WTC11 (cell line): ENCODE measurements at regions not wholly inside any gene's neighbourhood (a gene's known extent, or its start where the extent isn't known, plus 50 kb on each side); places are given as distances from the start of the nearest gene placed in this dataset.

ENCODE experiments used
- ATAC-seq: fragments of 200-7000 bp; cut with Tn5 transposase; 2 replicates; pipeline ENCODE4 v1.10.0; 2021; ENCODE audit warnings: mild to moderate bottlenecking, moderate library complexity
- CTCF ChIA-PET: fragments of 300-600 bp; sonication (Branson Sonifier 250); formaldehyde crosslinking; loops from one replicate; lab custom pipeline; 2021; ENCODE audit warnings: antibody characterized with exemption; lab: Charles Lee
- POLR2A ChIA-PET: fragments of 350-600 bp; sonication (Branson Sonifier 250); formaldehyde crosslinking; loops from one replicate; lab custom pipeline; 2021; ENCODE audit warnings: antibody characterized with exemption; lab: Charles Lee
- DNase-seq: peaks from one replicate; pipeline ENCODE4 v3.0.0; 2021; ENCODE audit warnings: low spot score
- H3K27ac Mint-ChIP-seq: 2 replicates; pipeline ENCODE4 v1.8.0; 2021; ENCODE audit warnings: mixed read lengths
- H3K27me3 Mint-ChIP-seq: 2 replicates; pipeline ENCODE4 v1.8.0; 2021; ENCODE audit warnings: low read depth, mild to moderate bottlenecking, moderate library complexity, mixed read lengths
- H3K36me3 Mint-ChIP-seq: 2 replicates; pipeline ENCODE4 v1.8.0; 2021; ENCODE audit warnings: mixed read lengths
- H3K4me1 Mint-ChIP-seq: 2 replicates; pipeline ENCODE4 v1.8.0; 2022; ENCODE audit warnings: mixed read lengths
- H3K4me3 Mint-ChIP-seq: 2 replicates; pipeline ENCODE4 v1.8.0; 2021; ENCODE audit warnings: mild to moderate bottlenecking, moderate library complexity, mixed read lengths
- H3K9me3 Mint-ChIP-seq: 2 replicates; pipeline ENCODE4 v1.8.0; 2021; ENCODE audit warnings: mixed read lengths
- ETV6 ChIP-seq: sonication (generic); formaldehyde crosslinking; IDR thresholded peaks from 2 replicates; pipeline ENCODE4 v1.8.1; 2022; ENCODE audit warnings: mild to moderate bottlenecking, missing genetic modification reagents
- FOXJ3 ChIP-seq: sonication (generic); formaldehyde crosslinking; IDR thresholded peaks from 2 replicates; pipeline ENCODE4 v1.9.0; 2021; ENCODE audit warnings: missing genetic modification reagents, mild to moderate bottlenecking, borderline replicate concordance
- GABPB1 ChIP-seq: sonication (generic); formaldehyde crosslinking; IDR thresholded peaks from 2 replicates; pipeline ENCODE4 v1.8.1; 2023; ENCODE audit warnings: mild to moderate bottlenecking, missing genetic modification reagents
- GRHL2 ChIP-seq: fragments of 250-450 bp; sonication (Bioruptor Pico); IDR thresholded peaks from 2 replicates; pipeline ENCODE4 v1.8.0; 2022; ENCODE audit warnings: mild to moderate bottlenecking, moderate library complexity; ENCODE audit not compliant: insufficient replicate concordance, severe bottlenecking
- GTF2I ChIP-seq: fragments of 250-450 bp; sonication (Bioruptor Pico); conservative IDR thresholded peaks from 2 replicates; pipeline ENCODE4 v1.4.0; 2021; ENCODE audit warnings: mild to moderate bottlenecking
- HMGA2 ChIP-seq: fragments of 250-450 bp; sonication (Bioruptor Pico); IDR thresholded peaks from 2 replicates; pipeline ENCODE4 v1.4.0; 2021; ENCODE audit warnings: mild to moderate bottlenecking, moderate library complexity
- NFYB ChIP-seq: sonication (generic); formaldehyde crosslinking; conservative IDR thresholded peaks from 2 replicates; pipeline ENCODE4 v1.8.0; 2022; ENCODE audit warnings: low read depth, missing genetic modification reagents
- NR1H2 ChIP-seq: sonication (generic); formaldehyde crosslinking; IDR thresholded peaks from 2 replicates; pipeline ENCODE4 v1.9.0; 2021; ENCODE audit warnings: mild to moderate bottlenecking, moderate library complexity, missing genetic modification reagents
- PRRX2 ChIP-seq: fragments of 250-450 bp; sonication (Bioruptor Pico); IDR thresholded peaks from 2 replicates; pipeline ENCODE4 v1.8.0; 2021; ENCODE audit warnings: mild to moderate bottlenecking
- RELA ChIP-seq: sonication (generic); formaldehyde crosslinking; IDR thresholded peaks from 2 replicates; pipeline ENCODE4 v1.8.1; 2022; ENCODE audit warnings: missing genetic modification reagents, mild to moderate bottlenecking, borderline replicate concordance
- SMAD3 ChIP-seq: sonication (generic); formaldehyde crosslinking; IDR thresholded peaks from 2 replicates; pipeline ENCODE4 v1.8.0; 2022; ENCODE audit warnings: missing genetic modification reagents, mild to moderate bottlenecking, borderline replicate concordance
- ZNF219 ChIP-seq: sonication (generic); formaldehyde crosslinking; IDR thresholded peaks from 2 replicates; pipeline ENCODE4 v1.8.0; 2023; ENCODE audit warnings: missing genetic modification reagents, mild to moderate bottlenecking, borderline replicate concordance
- ZNF317 ChIP-seq: sonication (generic); formaldehyde crosslinking; IDR thresholded peaks from 2 replicates; pipeline ENCODE4 v1.8.1; 2023; ENCODE audit warnings: low read depth, mild to moderate bottlenecking, moderate library complexity, missing genetic modification reagents, borderline replicate concordance
- TF ChIP-seq, protein P1 (sequence below): fragments of 250-450 bp; sonication (Bioruptor Pico); IDR thresholded peaks from 2 replicates; pipeline ENCODE4 v1.9.0; 2021; ENCODE audit warnings: mild to moderate bottlenecking, borderline replicate concordance
- TF ChIP-seq, protein P2 (sequence below): sonication (generic); formaldehyde crosslinking; IDR thresholded peaks from 2 replicates; pipeline ENCODE4 v1.8.0; 2023; ENCODE audit warnings: mild to moderate bottlenecking, missing genetic modification reagents
- TF ChIP-seq, protein P3 (sequence below): sonication (generic); formaldehyde crosslinking; conservative IDR thresholded peaks from 2 replicates; pipeline ENCODE4 v1.8.1; 2023; ENCODE audit warnings: mild to moderate bottlenecking, low read depth, missing genetic modification reagents, moderate library complexity
- TF ChIP-seq, protein P4 (sequence below): sonication (generic); formaldehyde crosslinking; IDR thresholded peaks from 2 replicates; pipeline ENCODE4 v1.8.1; 2023; ENCODE audit warnings: mild to moderate bottlenecking, missing genetic modification reagents

DNA sequence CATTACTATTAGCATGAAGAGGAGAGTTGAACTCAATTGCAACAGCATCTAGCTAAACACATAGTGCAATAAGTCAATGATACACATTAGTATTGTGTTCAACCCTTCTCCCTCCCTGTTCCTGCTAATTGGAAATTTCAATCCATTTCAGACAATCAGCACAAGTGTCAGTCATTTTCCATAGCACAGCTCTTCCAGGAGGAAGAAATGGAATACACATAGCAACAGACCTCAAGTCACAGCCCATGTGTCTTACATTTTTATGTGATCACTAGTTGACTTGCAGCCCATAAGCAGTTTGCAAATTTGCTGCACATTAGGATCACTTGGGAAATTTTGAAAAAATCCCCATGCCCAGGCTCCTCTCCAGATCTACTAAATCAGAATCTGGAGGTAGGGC is 636.9 kb downstream of the TLE4 start:
- CTCF ChIA-PET = interaction anchor here (0.6 to 1.2 kb wide), 4 partner anchors 10 to 1168 kb away, joined by 3 to 4 read pairs (median 4); no protein-coding TSS in a partner anchor
- ATAC-seq = no peak
- no peak overlapping the region for H3K4me3 Mint-ChIP-seq

DNA sequence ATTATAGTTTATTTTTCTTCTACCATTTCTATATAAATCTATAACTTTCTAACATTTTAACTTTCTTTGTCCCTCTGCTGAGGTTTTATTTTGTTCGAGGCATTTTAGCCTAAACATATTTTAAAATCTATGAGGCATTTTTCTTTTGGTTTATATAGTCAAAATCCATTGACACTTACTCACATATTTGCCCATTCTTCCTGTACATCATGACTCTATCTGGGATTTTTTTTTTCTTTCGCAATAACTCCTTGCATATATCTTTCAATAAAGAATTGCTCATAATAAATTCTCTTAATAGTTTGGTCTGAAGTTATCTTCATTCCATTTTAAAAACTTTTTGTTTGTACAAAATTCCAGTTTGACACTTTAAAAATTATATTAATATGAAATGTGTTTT is 632.3 kb downstream of the TLE4 start:
- H3K9me3 Mint-ChIP-seq = no peaks in the 10 kb centered on the region
- TF ChIP-seq GABPB1 (CRISPR knock-in tag) (no peak), RELA (CRISPR knock-in tag) (no peak), GTF2I (CRISPR knock-in tag) (no peak)
- no peak overlapping the region for H3K27ac Mint-ChIP-seq
- H3K36me3 Mint-ChIP-seq = no peaks in the 10 kb centered on the region; the same call in 1 of the 2 replicates
- ChIA-PET CTCF (no interaction called here), POLR2A (no interaction called here)
- no peak overlapping the region for H3K4me3 Mint-ChIP-seq
- DNase-seq (no peak), ATAC-seq (no peak)
- no peaks in the 10 kb centered on the region for H3K4me1 Mint-ChIP-seq
- no peaks in the 10 kb centered on the region for H3K27me3 Mint-ChIP-seq

More for the DNA sequence above, 636.9 kb downstream of the TLE4 start:
- H3K9me3 Mint-ChIP-seq = peaks cover 24% of the 10 kb centered on the region
- H3K4me1 Mint-ChIP-seq = 0 out of 2 replicates have a peak, but pooled peaks cover 2% of the 10 kb centered on the region
- H3K27ac Mint-ChIP-seq = no peak overlapping the region
- H3K36me3 Mint-ChIP-seq = 0 out of 2 replicates have a peak, but pooled peaks cover 7% of the 10 kb centered on the region
- no peaks in the 10 kb centered on the region for H3K27me3 Mint-ChIP-seq
- DNase-seq = no peak
- TF ChIP-seq ZNF317 = no peak
- TF ChIP-seq, all 79 proteins: peak for 0
- POLR2A ChIA-PET = interaction anchor here (0.6 to 0.7 kb wide), 2 partner anchors 122 to 909 kb away, joined by 4 read pairs; no protein-coding TSS in a partner anchor

DNA sequence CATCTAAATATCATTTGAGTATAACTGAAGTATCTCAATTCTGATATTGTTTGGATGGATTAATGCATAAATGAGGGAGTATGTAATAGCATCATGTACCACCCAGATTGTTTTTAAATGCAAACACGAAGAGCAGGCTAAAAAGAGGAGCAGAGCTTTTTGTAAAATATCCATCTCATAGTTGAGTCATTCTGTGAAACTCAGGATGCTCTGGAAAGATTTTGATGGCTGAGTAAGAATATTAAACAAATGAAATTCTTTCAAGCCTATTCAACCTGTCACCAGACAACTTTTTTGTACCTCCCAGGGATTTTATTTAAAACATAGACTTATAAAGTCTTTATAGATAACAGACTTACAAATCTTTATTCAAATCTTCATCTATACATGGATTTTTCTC is 625.9 kb downstream of the TLE4 start:
- H3K4me3 Mint-ChIP-seq = no peak overlapping the region
- DNase-seq = no peak
- POLR2A ChIA-PET = interaction anchor here (0.7 kb wide), 1 partner anchor 12 kb away, joined by 3 read pairs; no protein-coding TSS in a partner anchor
- H3K9me3 Mint-ChIP-seq = no peaks in the 10 kb centered on the region
- TF ChIP-seq ETV6 (no peak), PRRX2 (CRISPR knock-in tag) (no peak), ZNF219 (CRISPR knock-in tag) (no peak)
- TF ChIP-seq, protein P1, sequence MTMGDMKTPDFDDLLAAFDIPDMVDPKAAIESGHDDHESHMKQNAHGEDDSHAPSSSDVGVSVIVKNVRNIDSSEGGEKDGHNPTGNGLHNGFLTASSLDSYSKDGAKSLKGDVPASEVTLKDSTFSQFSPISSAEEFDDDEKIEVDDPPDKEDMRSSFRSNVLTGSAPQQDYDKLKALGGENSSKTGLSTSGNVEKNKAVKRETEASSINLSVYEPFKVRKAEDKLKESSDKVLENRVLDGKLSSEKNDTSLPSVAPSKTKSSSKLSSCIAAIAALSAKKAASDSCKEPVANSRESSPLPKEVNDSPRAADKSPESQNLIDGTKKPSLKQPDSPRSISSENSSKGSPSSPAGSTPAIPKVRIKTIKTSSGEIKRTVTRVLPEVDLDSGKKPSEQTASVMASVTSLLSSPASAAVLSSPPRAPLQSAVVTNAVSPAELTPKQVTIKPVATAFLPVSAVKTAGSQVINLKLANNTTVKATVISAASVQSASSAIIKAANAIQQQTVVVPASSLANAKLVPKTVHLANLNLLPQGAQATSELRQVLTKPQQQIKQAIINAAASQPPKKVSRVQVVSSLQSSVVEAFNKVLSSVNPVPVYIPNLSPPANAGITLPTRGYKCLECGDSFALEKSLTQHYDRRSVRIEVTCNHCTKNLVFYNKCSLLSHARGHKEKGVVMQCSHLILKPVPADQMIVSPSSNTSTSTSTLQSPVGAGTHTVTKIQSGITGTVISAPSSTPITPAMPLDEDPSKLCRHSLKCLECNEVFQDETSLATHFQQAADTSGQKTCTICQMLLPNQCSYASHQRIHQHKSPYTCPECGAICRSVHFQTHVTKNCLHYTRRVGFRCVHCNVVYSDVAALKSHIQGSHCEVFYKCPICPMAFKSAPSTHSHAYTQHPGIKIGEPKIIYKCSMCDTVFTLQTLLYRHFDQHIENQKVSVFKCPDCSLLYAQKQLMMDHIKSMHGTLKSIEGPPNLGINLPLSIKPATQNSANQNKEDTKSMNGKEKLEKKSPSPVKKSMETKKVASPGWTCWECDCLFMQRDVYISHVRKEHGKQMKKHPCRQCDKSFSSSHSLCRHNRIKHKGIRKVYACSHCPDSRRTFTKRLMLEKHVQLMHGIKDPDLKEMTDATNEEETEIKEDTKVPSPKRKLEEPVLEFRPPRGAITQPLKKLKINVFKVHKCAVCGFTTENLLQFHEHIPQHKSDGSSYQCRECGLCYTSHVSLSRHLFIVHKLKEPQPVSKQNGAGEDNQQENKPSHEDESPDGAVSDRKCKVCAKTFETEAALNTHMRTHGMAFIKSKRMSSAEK = no peak
- no peaks in the 10 kb centered on the region for H3K36me3 Mint-ChIP-seq
- CTCF ChIA-PET = no interaction called here
- H3K27me3 Mint-ChIP-seq = no peaks in the 10 kb centered on the region
- peaks cover 13% of the 10 kb centered on the region for H3K4me1 Mint-ChIP-seq
- no peak overlapping the region for H3K27ac Mint-ChIP-seq
- no peak for ATAC-seq

DNA sequence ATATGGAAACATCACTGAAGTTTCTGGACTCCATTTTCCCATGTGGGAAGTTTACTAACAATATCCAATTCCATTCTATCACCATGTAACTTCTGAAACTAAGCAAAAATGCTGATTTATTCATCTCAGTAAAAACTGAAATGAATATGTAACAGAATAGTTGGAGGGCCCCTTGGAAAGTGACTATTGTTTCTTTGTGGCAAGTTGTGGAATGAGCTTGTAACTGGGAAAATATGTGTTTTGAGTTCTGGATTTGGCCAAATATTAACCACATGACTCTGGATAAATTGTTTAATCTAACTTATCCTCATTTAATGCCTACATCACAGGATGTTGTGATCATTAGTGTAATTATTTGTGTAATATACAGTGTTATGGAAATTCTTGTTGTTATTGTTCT is 619.3 kb downstream of the TLE4 start:
- TF ChIP-seq, protein P2, sequence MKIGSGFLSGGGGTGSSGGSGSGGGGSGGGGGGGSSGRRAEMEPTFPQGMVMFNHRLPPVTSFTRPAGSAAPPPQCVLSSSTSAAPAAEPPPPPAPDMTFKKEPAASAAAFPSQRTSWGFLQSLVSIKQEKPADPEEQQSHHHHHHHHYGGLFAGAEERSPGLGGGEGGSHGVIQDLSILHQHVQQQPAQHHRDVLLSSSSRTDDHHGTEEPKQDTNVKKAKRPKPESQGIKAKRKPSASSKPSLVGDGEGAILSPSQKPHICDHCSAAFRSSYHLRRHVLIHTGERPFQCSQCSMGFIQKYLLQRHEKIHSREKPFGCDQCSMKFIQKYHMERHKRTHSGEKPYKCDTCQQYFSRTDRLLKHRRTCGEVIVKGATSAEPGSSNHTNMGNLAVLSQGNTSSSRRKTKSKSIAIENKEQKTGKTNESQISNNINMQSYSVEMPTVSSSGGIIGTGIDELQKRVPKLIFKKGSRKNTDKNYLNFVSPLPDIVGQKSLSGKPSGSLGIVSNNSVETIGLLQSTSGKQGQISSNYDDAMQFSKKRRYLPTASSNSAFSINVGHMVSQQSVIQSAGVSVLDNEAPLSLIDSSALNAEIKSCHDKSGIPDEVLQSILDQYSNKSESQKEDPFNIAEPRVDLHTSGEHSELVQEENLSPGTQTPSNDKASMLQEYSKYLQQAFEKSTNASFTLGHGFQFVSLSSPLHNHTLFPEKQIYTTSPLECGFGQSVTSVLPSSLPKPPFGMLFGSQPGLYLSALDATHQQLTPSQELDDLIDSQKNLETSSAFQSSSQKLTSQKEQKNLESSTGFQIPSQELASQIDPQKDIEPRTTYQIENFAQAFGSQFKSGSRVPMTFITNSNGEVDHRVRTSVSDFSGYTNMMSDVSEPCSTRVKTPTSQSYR (CRISPR knock-in tag) = no peak
- TF ChIP-seq HMGA2 = no peak
- TF ChIP-seq NR1H2 (CRISPR knock-in tag) = no peak
- no peak for TF ChIP-seq FOXJ3
- no peak for TF ChIP-seq GRHL2 (CRISPR knock-in tag)
- TF ChIP-seq, protein P3, sequence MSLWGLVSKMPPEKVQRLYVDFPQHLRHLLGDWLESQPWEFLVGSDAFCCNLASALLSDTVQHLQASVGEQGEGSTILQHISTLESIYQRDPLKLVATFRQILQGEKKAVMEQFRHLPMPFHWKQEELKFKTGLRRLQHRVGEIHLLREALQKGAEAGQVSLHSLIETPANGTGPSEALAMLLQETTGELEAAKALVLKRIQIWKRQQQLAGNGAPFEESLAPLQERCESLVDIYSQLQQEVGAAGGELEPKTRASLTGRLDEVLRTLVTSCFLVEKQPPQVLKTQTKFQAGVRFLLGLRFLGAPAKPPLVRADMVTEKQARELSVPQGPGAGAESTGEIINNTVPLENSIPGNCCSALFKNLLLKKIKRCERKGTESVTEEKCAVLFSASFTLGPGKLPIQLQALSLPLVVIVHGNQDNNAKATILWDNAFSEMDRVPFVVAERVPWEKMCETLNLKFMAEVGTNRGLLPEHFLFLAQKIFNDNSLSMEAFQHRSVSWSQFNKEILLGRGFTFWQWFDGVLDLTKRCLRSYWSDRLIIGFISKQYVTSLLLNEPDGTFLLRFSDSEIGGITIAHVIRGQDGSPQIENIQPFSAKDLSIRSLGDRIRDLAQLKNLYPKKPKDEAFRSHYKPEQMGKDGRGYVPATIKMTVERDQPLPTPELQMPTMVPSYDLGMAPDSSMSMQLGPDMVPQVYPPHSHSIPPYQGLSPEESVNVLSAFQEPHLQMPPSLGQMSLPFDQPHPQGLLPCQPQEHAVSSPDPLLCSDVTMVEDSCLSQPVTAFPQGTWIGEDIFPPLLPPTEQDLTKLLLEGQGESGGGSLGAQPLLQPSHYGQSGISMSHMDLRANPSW (CRISPR knock-in tag) = no peak
- TF ChIP-seq, protein P4, sequence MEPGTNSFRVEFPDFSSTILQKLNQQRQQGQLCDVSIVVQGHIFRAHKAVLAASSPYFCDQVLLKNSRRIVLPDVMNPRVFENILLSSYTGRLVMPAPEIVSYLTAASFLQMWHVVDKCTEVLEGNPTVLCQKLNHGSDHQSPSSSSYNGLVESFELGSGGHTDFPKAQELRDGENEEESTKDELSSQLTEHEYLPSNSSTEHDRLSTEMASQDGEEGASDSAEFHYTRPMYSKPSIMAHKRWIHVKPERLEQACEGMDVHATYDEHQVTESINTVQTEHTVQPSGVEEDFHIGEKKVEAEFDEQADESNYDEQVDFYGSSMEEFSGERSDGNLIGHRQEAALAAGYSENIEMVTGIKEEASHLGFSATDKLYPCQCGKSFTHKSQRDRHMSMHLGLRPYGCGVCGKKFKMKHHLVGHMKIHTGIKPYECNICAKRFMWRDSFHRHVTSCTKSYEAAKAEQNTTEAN (CRISPR knock-in tag) = no peak
- TF ChIP-seq NFYB = no peak
- no peak for TF ChIP-seq SMAD3 (CRISPR knock-in tag)
- TF ChIP-seq GABPB1 (CRISPR knock-in tag) = no peak
- CTCF ChIA-PET = no interaction called here
- H3K36me3 Mint-ChIP-seq = no peaks in the 10 kb centered on the region
- DNase-seq (no peak), ATAC-seq (no peak)
- H3K27ac Mint-ChIP-seq = no peak overlapping the region
- H3K9me3 Mint-ChIP-seq = peaks cover 4% of the 10 kb centered on the region; the same call in 1 of the 2 replicates
- peaks cover 13% of the 10 kb centered on the region for H3K4me1 Mint-ChIP-seq
- H3K27me3 Mint-ChIP-seq = no peaks in the 10 kb centered on the region
- no peak overlapping the region for H3K4me3 Mint-ChIP-seq
- POLR2A ChIA-PET = no interaction called here
